GM23338 (cell line): ENCODE measurements at regions not wholly inside any gene's neighbourhood (a gene's known extent, or its start where the extent isn't known, plus 50 kb on each side); places are given as distances from the start of the nearest gene placed in this dataset.

Experiments used
- ATAC-seq: fragments of 200-7000 bp; cut with Tn5 transposase; 3 replicates; pipeline ENCODE4 v1.9.1; 2020
- DNase-seq: peaks from one replicate; pipeline ENCODE4 v3.0.0-alpha.2; 2015; ENCODE audit warnings: low spot score
- H2AFZ ChIP-seq: fragments of 200-600 bp; sonication (generic); 2 replicates; pipeline ENCODE4 v1.8.0; 2016; ENCODE audit warnings: antibody characterized with exemption, mild to moderate bottlenecking, moderate library complexity
- H3F3A ChIP-seq: fragments of 200-600 bp; sonication (generic); replicated peaks from 2 replicates; pipeline ENCODE4 v1.8.0; 2017; ENCODE audit warnings: antibody characterized with exemption, mixed run types, low read depth
- H3K27ac ChIP-seq: fragments of 200-600 bp; sonication (generic); 2 replicates; pipeline ENCODE4 v1.6.1; 2016; ENCODE audit warnings: low read depth
- H3K27me3 ChIP-seq: fragments of 200-600 bp; sonication (generic); 2 replicates; pipeline ENCODE4 v1.8.0; 2016; ENCODE audit warnings: mild to moderate bottlenecking, mixed run types, moderate library complexity; ENCODE audit not compliant: insufficient read depth
- H3K36me3 ChIP-seq: fragments of 200-600 bp; sonication (generic); 2 replicates; pipeline ENCODE4 v1.8.0; 2016; ENCODE audit warnings: mild to moderate bottlenecking; ENCODE audit not compliant: insufficient read depth
- H3K4me1 ChIP-seq: fragments of 200-600 bp; sonication (generic); 2 replicates; pipeline ENCODE4 v1.8.0; 2016; ENCODE audit warnings: mild to moderate bottlenecking, moderate library complexity; ENCODE audit not compliant: insufficient read depth
- H3K4me2 ChIP-seq: fragments of 200-600 bp; sonication (generic); 2 replicates; pipeline ENCODE4 v1.7.1; 2017; ENCODE audit warnings: mixed run types
- H3K4me3 ChIP-seq: fragments of 200-600 bp; sonication (generic); 2 replicates; pipeline ENCODE4 v1.6.1; 2016; ENCODE audit warnings: mixed run types
- H3K79me2 ChIP-seq: fragments of 200-600 bp; sonication (generic); replicated peaks from 2 replicates; pipeline ENCODE4 v1.8.0; 2017; ENCODE audit warnings: mild to moderate bottlenecking; ENCODE audit not compliant: insufficient read depth
- H3K9me2 ChIP-seq: fragments of 200-600 bp; sonication (generic); 2 replicates; pipeline ENCODE4 v1.8.0; 2017; ENCODE audit not compliant: insufficient read depth
- H4K20me1 ChIP-seq: fragments of 200-600 bp; sonication (generic); replicated peaks from 2 replicates; pipeline ENCODE4 v1.8.0; 2017; ENCODE audit warnings: mild to moderate bottlenecking; ENCODE audit not compliant: insufficient read depth
- H3K27ac Mint-ChIP-seq: 2 replicates; pipeline ENCODE4 v1.8.0; 2020; ENCODE audit warnings: inconsistent platforms, mild to moderate bottlenecking, moderate library complexity, mixed read lengths
- H3K27me3 Mint-ChIP-seq: 3 replicates; pipeline ENCODE4 v1.8.0; 2022; ENCODE audit warnings: low read depth, mild to moderate bottlenecking, moderate library complexity, mixed read lengths, inconsistent platforms; ENCODE audit not compliant: insufficient read depth, poor library complexity
- H3K36me3 Mint-ChIP-seq: 3 replicates; pipeline ENCODE4 v1.8.0; 2021; ENCODE audit warnings: low read depth, mild to moderate bottlenecking, inconsistent platforms, moderate library complexity, mixed read lengths
- H3K4me1 Mint-ChIP-seq: 3 replicates; pipeline ENCODE4 v1.8.0; 2020; ENCODE audit warnings: mild to moderate bottlenecking, inconsistent platforms, mixed read lengths
- H3K4me3 Mint-ChIP-seq: 3 replicates; pipeline ENCODE4 v1.8.0; 2021; ENCODE audit warnings: moderate library complexity, mild to moderate bottlenecking, inconsistent platforms, mixed read lengths
- H3K9me3 Mint-ChIP-seq: 3 replicates; pipeline ENCODE4 v1.8.0; 2020; ENCODE audit warnings: moderate library complexity, mild to moderate bottlenecking, inconsistent platforms, mixed read lengths
- CREB1 ChIP-seq: fragments of 250-450 bp; sonication (Bioruptor Pico); IDR thresholded peaks from 2 replicates; pipeline ENCODE4 v1.5.0; 2020; ENCODE audit warnings: low read depth, mild to moderate bottlenecking, moderate library complexity
- CTCF ChIP-seq, 2 experiments: fragments of 200-600 bp in 1 of 2; sonication (generic) in 1 of 2; conservative IDR thresholded peaks; 2 replicates each; pipeline versions ENCODE4 v1.5.1 to v1.6.1; 2016 to 2017; ENCODE audit warnings: antibody characterized with exemption in 2 of 2, low read depth in 2 of 2, mild to moderate bottlenecking in 2 of 2, moderate library complexity in 1 of 2
- EZH2 ChIP-seq: fragments of 200-600 bp; sonication (generic); IDR thresholded peaks from one replicate; pipeline ENCODE4 v1.8.0; 2017; ENCODE audit warnings: antibody characterized with exemption, mild to moderate bottlenecking, low read depth; ENCODE audit not compliant: unreplicated experiment
- EZH2phosphoT487 ChIP-seq: fragments of 200-600 bp; sonication (generic); IDR thresholded peaks from one replicate; pipeline ENCODE4 v1.8.1; 2018; ENCODE audit warnings: antibody characterized with exemption; ENCODE audit not compliant: unreplicated experiment
- JUNB ChIP-seq: IDR thresholded peaks from one replicate; pipeline ENCODE4 v1.6.1; 2016; ENCODE audit warnings: antibody characterized with exemption; ENCODE audit not compliant: unreplicated experiment
- NANOG ChIP-seq: IDR thresholded peaks from 2 replicates; pipeline ENCODE4 v1.6.1; 2016; ENCODE audit warnings: antibody characterized with exemption, borderline replicate concordance
- POLR2AphosphoS5 ChIP-seq: IDR thresholded peaks from 2 replicates; pipeline ENCODE4 v1.6.1; 2016; ENCODE audit warnings: antibody characterized with exemption, low read depth
- STAT1 ChIP-seq: IDR thresholded peaks from one replicate; pipeline ENCODE4 v1.6.1; 2016; ENCODE audit warnings: antibody characterized with exemption; ENCODE audit not compliant: unreplicated experiment
- ZNF114 ChIP-seq: fragments of 250-450 bp; sonication (Bioruptor Pico); IDR thresholded peaks from 2 replicates; pipeline ENCODE4 v1.5.0; 2020; ENCODE audit warnings: mild to moderate bottlenecking, moderate library complexity
- ZNF331 ChIP-seq: fragments of 250-450 bp; sonication (Bioruptor Pico); IDR thresholded peaks from 2 replicates; pipeline ENCODE4 v1.5.0; 2020; ENCODE audit warnings: low read depth, mild to moderate bottlenecking, moderate library complexity
- TF ChIP-seq, protein P1 (sequence below): IDR thresholded peaks from one replicate; pipeline ENCODE4 v1.6.1; 2018; ENCODE audit warnings: antibody characterized with exemption; ENCODE audit not compliant: unreplicated experiment
- TF ChIP-seq, protein P2 (sequence below): IDR thresholded peaks from 2 replicates; pipeline ENCODE4 v1.6.1; 2016; ENCODE audit warnings: antibody characterized with exemption

DNA sequence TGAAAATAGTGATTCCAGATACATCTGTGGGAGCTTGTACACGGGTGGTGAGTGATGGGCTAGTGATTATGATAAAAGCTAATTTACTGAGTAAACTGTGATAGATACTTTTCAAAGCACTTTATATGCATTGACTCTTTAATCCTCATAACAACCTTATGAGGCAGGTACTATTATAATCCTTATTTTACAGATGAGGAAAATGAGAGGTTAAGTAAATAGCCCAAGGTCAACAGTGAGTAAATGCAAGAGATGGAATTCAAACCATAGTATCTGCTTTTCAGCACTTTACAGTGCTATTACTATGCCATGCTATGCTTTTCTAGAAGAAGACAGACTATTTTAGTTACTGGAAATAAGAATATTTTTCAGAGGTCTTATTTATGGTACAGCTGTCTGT is 320.9 kb upstream of the CITED2 start (continued):
- TF ChIP-seq, protein P1, sequence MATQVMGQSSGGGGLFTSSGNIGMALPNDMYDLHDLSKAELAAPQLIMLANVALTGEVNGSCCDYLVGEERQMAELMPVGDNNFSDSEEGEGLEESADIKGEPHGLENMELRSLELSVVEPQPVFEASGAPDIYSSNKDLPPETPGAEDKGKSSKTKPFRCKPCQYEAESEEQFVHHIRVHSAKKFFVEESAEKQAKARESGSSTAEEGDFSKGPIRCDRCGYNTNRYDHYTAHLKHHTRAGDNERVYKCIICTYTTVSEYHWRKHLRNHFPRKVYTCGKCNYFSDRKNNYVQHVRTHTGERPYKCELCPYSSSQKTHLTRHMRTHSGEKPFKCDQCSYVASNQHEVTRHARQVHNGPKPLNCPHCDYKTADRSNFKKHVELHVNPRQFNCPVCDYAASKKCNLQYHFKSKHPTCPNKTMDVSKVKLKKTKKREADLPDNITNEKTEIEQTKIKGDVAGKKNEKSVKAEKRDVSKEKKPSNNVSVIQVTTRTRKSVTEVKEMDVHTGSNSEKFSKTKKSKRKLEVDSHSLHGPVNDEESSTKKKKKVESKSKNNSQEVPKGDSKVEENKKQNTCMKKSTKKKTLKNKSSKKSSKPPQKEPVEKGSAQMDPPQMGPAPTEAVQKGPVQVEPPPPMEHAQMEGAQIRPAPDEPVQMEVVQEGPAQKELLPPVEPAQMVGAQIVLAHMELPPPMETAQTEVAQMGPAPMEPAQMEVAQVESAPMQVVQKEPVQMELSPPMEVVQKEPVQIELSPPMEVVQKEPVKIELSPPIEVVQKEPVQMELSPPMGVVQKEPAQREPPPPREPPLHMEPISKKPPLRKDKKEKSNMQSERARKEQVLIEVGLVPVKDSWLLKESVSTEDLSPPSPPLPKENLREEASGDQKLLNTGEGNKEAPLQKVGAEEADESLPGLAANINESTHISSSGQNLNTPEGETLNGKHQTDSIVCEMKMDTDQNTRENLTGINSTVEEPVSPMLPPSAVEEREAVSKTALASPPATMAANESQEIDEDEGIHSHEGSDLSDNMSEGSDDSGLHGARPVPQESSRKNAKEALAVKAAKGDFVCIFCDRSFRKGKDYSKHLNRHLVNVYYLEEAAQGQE = no peak
- TF ChIP-seq EZH2phosphoT487 (no peak), NANOG (no peak), ZNF331 (CRISPR knock-in tag) (no peak), JUNB (no peak)

- peaks cover 6% of the 10 kb centered on the region for H3K9me3 Mint-ChIP-seq
- H3K4me3 ChIP-seq = no peak overlapping the region
- H3K4me2 ChIP-seq = no peak overlapping the region
- H3K27me3 Mint-ChIP-seq = no peaks in the 10 kb centered on the region
- no peaks in the 10 kb centered on the region for H3K27me3 ChIP-seq
- no peak overlapping the region for H3K27ac Mint-ChIP-seq
- H3K79me2 ChIP-seq = no peaks in the 10 kb centered on the region
- H3K4me3 Mint-ChIP-seq = no peak overlapping the region
- DNase-seq (no peak), ATAC-seq (no peak)
- H3K4me1 ChIP-seq = no peaks in the 10 kb centered on the region
- H3K36me3 ChIP-seq = no peaks in the 10 kb centered on the region
- H3K4me1 Mint-ChIP-seq = no peaks in the 10 kb centered on the region
- no peaks in the 10 kb centered on the region for H3F3A ChIP-seq
- H2AFZ ChIP-seq = no peak overlapping the region
- no peak overlapping the region for H3K27ac ChIP-seq
- no peaks in the 10 kb centered on the region for H3K9me2 ChIP-seq
- no peaks in the 10 kb centered on the region for H4K20me1 ChIP-seq
- peaks cover 3% of the 10 kb centered on the region; the same call in 1 of the 3 replicates for H3K36me3 Mint-ChIP-seq
- TF ChIP-seq POLR2AphosphoS5 (no peak), ZNF114 (CRISPR knock-in tag) (no peak), STAT1 (no peak), CTCF (conservative IDR thresholded peaks at IDR 0.05; ENCODE audit: low read depth in 2 of 2) (no peak), CREB1 (CRISPR knock-in tag) (no peak), EZH2 (no peak), NANOG (no peak), ZNF331 (CRISPR knock-in tag) (no peak)
- TF ChIP-seq, protein P2, sequence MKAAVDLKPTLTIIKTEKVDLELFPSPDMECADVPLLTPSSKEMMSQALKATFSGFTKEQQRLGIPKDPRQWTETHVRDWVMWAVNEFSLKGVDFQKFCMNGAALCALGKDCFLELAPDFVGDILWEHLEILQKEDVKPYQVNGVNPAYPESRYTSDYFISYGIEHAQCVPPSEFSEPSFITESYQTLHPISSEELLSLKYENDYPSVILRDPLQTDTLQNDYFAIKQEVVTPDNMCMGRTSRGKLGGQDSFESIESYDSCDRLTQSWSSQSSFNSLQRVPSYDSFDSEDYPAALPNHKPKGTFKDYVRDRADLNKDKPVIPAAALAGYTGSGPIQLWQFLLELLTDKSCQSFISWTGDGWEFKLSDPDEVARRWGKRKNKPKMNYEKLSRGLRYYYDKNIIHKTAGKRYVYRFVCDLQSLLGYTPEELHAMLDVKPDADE = no peak
- TF ChIP-seq, protein P1 = no peak
Measured at GRCh38 chr6:139693735-139694134, 319.3 kb upstream of the CITED2 start.
